Uterus (tissue), 2 donors: ENCODE measurements at regions not wholly inside any gene's neighbourhood (a gene's known extent, or its start where the extent isn't known, plus 50 kb on each side); places are given as distances from the start of the nearest gene placed in this dataset.

Source experiments
- POLR2A ChIP-seq, 2 donors: fragments of 450-650 bp; IDR thresholded peaks; one replicate each; pipeline ENCODE4 v1.6.1; 2016; ENCODE audit warnings: antibody characterized with exemption in 2 of 2, mild to moderate bottlenecking in 1 of 2, moderate library complexity in 1 of 2
- TF ChIP-seq, protein P1 (sequence below), 4 experiments: fragments of 200-600 bp in 2 of 4; fragments of 450-650 bp in 2 of 4; sonication (generic) in 2 of 4; IDR thresholded peaks; one replicate each; pipeline ENCODE4 v1.5.1; 2016 to 2019; ENCODE audit warnings: antibody characterized with exemption in 4 of 4, mild to moderate bottlenecking in 2 of 4, moderate library complexity in 1 of 4

DNA sequence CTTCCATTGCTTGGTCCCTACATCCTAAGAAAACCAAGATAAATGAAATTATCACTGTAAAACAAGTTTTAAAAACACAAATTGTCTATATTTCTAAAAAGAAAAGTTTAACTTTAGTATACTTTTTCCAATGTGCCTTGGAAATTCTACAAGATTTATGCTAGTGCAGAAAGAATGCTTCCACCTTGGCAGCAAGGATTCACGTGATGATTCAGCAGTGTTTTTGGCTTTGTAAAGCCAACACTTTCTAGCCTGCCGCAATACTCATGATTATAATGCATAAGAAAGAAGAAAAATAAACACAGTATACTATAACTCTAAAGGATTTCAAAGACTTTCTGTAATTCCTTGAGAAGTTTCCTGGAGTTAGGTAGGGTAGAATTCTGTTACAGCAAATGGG is 442.7 kb downstream of the TENT5A start:
- TF ChIP-seq, protein P1, sequence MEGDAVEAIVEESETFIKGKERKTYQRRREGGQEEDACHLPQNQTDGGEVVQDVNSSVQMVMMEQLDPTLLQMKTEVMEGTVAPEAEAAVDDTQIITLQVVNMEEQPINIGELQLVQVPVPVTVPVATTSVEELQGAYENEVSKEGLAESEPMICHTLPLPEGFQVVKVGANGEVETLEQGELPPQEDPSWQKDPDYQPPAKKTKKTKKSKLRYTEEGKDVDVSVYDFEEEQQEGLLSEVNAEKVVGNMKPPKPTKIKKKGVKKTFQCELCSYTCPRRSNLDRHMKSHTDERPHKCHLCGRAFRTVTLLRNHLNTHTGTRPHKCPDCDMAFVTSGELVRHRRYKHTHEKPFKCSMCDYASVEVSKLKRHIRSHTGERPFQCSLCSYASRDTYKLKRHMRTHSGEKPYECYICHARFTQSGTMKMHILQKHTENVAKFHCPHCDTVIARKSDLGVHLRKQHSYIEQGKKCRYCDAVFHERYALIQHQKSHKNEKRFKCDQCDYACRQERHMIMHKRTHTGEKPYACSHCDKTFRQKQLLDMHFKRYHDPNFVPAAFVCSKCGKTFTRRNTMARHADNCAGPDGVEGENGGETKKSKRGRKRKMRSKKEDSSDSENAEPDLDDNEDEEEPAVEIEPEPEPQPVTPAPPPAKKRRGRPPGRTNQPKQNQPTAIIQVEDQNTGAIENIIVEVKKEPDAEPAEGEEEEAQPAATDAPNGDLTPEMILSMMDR (IDR thresholded peaks at IDR 0.05), result no peak
- no peak for TF ChIP-seq POLR2A (IDR thresholded peaks at IDR 0.05)
